ENCODE measurements at regions not wholly inside any gene's neighbourhood (a gene's known extent, or its start where the extent isn't known, plus 50 kb on each side); places are given as distances from the start of the nearest gene placed in this dataset.
"Not testable (repeated sequence)": the region's sequence is repeated elsewhere in the genome, so short reads cannot be mapped to it uniquely, and the experiment has no call there.

DNA sequence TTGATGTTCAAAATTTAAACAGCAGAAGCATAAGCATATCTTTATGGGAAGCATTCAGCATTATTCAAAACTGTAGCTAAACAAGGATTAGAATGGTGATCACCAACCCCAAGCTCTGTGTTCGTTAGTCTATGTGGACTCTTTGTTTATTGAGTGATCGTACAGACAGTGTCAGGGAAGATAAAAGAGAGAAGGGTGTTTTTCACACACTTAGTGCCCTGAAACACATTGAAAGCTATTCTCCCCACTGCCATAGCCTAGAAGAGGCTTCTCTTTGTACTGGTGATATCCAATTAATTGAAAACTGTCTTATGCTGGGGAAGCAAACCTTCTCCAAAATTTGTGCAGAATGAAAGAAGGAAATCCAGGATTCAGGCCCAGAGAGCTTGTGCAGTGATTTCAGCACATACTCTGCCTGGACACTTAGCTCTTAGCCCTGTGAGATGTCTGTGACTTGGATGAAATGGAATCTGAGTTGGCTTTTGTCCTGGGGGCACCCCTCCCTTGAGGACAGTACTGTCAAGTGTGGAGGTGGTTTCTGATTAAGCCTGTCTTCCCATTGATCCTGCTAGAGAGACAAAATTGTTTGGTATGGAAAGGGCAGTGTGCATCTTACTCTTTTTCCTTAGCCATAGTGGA, 125.7 kb upstream of the MTHFD1L start:
- DNase-seq (ENCODE audit: low read depth) = no peak

DNA sequence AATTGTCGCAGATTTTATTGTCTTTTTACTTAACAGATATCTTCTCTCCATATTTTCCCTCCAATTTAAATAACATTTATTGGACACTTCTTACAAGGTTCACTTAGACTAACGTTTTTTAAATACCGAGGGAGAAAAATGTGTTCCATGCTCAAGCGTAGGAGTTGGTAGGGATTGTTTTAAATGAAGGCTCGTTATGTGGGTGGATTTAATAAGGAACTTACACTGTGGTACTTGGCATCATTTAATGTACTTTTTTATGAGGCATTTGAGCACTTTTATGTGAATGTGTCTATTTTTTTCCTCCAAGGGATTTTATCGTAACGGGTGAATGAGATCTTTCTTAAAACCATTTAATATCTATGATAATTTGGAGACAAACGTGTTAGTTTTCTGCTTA, 125.0 kb upstream of the MTHFD1L start:
- DNase-seq (ENCODE audit: low read depth) = no peak

DNA sequence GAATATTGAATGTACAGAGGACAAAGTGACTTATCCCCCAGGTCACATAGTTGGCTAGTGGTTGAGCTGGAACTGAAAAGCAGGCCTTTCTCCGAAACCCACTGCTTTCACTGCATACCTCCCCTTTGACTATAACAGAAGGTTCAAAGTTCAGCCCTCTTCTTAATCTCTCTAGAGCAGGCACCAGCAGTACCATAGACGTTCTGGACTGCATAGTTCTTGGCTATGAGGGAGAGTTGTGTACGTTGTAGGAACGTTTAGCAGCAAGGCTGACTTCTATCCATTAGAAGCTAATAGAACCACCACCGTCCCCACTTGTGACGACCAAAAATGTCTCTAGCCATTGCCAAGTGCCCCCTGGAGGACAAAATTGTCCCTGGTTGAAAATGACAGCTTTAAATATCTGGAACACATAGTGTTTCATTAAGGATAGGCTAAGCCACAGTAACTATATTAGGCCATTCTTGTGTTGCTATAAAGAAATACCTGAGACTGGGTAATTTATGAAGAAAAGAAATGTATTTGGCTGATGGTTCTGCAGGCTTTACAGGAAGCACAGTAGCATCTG, 123.8 kb upstream of the MTHFD1L start:
- DNase-seq (ENCODE audit: low read depth) = no peak

DNA sequence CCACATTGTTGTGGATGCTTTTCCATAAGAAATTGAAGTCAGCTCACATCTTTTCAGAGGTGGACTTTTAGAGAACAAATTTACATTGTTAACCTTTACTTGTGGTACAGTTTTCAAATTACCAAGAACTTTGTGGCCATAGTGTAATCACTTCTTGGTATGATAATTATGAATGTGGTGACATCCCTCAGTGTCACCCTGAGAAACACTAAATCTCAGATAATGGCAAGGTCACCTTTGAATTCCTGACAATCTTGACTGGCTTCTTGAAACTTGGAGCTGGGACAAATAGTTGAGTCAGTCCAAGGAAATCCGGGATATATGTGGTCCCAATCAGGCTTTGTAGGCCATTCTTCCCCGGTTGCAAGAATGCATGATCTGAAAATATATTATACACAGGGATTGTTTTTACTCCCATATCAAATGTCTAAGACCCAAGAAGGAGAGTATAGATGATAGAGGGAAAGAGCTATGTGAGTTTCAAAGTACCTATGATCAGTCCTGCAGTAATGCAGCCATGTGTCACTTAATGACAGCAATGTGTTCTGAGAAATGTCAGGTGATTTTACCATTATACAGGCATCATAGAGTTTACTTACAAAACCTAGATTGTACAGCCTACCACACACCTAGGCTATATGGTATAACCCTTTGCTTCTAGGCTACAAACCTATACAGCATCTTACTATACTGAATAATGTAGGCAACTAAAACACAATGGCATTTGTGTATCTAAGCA, 120.8 kb upstream of the MTHFD1L start:
- DNase-seq (ENCODE audit: low read depth) = no peak

DNA sequence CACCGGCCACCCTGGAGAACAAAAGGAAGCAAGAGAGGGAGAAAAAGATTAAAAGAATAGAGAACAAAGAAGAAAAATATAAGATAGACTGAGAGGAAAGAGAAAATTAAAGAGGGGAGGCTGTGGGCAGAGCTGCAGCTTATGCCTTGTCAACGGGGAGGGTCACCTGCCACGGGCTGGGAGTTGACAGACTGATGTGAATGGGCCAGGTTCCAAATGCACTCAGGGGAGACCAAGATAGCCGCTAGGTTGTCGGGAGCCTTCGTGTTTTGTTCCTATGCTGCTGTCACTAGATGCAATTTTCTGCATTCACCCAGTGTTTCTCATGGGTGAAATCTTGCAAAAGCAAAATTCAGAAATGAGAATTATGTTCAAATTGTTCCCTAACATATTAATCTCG, 119.6 kb upstream of the MTHFD1L start:
- DNase-seq (ENCODE audit: low read depth) = no peak

GRCh38 chr6:150747155-150747554, 118.3 kb upstream of the MTHFD1L start:
- DNase-seq (ENCODE audit: low read depth) = no peak

GRCh38 chr6:150749091-150749670, 116.3 kb upstream of the MTHFD1L start:
- DNase-seq (ENCODE audit: low read depth) = no peak

DNA sequence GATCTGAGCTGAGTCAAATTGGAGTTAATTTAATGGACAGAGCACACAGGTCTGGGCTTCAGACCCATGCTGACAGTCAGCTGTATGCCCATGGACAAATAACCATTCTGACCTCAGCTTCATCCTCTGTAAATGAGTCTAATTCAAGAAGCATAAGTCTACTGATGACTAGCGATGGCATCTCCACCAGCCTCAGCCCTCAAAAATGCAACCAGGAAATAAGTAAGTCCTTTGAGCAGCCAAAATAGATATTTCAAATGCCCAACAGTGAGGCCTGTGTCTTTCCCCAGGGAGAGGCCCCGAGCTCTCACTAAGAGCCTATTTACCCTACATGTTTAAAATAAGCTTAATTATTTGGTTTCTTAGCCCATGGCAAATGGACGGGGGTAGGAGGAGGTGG, 114.2 kb upstream of the MTHFD1L start:
- DNase-seq (ENCODE audit: low read depth) = no peak

DNA sequence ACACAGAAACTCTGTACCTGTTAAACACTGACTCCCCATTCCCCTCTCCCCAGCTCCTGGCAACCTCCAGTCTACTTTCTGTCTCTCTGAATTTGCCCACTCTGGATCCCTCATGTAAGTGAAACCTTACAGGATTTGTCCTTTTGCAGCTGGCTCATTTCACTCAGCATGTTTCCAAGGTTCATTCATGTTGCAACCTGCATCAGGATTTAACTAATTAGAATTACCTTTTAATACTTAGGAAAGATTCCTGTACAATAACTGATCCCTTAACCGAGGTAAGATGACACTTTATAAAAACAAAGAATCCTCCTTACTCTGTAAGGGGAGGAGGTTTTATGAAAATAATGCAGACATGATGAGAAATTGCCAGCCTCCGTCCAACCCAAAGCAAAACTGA, 113.1 kb upstream of the MTHFD1L start:
- DNase-seq (ENCODE audit: low read depth) = no peak

GRCh38 chr6:150753371-150754064, 112.0 kb upstream of the MTHFD1L start:
- no peak for DNase-seq (ENCODE audit: low read depth)

DNA sequence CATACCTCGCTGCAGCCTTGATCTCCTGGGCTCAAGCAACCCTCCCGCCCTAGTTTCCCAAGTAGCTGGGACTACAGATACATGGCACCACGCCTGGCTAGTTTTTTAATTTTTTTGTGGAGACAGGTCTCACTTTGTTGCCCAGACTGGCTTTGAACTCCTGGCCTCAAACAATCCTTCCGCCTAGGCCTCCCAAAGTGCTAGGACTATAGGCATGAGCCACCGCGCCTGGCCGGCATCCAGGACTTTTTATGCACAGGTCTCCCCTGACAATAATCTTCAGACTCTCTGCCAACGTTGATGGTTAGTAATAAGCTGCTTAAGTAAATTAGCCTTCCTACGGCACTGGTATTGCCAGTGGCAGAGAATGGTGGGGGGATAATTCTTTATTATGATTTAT, 110.5 kb upstream of the MTHFD1L start:
- DNase-seq (ENCODE audit: low read depth) = no peak

DNA sequence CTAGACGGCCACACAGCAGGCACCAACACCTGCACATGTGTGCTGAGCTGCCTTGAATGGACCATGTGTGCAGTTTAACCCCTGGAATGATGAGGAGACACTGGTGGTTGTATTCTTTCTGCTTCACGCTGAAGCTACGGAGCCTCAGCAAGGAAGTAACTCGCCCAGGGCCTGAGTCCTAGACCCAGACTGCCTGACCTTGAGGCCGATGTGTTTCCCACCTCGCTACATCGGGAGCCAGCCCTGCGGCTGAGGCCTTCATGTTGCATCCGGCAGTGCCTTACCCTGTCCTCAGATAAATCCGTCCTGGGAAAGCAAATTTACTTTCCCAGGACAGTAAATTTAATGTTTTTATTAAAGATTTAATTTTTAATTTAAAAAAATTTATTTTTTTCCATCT, 110.0 kb upstream of the MTHFD1L start:
- no peak for DNase-seq (ENCODE audit: low read depth)

- DNase-seq (ENCODE audit: low read depth) = no peak
Observed at GRCh38 chr6:150756173-150756572, 109.3 kb upstream of the MTHFD1L start.

DNA sequence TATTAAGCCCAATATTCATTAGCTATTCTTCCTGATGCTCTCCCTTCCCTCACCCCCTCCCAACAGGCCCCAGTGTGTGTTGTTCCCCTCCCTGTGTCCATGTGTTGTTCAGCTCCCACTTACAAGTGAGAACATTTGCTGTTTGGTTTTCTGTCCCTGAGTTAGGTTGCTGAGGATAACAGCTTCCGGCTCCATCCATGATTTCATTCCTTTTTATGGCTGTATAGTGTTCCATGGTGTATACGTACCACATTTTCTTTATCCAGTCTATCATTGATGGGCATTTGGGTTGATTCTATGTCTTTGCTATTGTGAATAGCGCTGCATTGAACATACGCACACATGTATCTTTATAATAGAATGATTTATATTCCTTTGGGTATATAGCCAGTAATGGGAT, 107.7 kb upstream of the MTHFD1L start:
- DNase-seq (ENCODE audit: low read depth) = not testable (repeated sequence)

DNA sequence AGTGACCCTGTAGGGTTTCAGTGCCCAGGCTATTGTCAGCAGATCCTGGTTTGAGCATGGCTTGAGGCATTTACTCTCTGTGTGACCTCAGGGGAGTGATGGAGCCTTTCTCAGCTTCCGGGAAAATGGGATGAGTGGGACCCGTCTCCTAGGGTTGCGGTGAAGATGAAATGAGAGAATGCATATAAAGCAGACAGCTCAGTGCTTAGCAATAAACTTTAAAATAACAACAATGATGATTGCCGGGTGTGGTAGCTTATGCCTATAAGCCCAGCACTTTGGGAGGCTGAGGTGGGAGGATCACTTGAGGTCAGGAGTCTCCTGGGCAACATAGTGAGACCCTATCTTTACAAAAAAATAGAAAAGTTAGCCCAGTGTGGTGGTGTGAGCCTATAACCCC, 106.0 kb upstream of the MTHFD1L start:
- no peak for DNase-seq (ENCODE audit: low read depth)

DNA sequence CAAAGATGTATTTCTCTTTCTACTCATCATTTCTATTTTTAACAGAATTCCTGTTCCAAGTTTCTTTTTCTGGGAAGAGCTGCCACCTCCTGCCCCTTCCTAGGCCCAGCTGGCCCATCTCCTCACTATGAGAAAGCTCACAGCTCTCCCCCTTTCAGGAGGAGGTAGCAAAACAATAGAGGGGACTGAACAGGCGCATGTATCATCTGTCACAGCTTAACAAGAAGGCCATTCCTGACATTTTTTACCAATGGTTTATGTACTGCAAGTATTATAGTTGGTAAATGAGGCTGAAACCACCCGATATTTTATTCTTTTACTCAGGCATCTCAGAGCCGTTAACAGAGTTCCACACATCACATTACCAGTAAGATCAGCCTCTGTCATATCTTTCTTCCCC, 103.7 kb upstream of the MTHFD1L start:
- DNase-seq (ENCODE audit: low read depth) = no peak

DNA sequence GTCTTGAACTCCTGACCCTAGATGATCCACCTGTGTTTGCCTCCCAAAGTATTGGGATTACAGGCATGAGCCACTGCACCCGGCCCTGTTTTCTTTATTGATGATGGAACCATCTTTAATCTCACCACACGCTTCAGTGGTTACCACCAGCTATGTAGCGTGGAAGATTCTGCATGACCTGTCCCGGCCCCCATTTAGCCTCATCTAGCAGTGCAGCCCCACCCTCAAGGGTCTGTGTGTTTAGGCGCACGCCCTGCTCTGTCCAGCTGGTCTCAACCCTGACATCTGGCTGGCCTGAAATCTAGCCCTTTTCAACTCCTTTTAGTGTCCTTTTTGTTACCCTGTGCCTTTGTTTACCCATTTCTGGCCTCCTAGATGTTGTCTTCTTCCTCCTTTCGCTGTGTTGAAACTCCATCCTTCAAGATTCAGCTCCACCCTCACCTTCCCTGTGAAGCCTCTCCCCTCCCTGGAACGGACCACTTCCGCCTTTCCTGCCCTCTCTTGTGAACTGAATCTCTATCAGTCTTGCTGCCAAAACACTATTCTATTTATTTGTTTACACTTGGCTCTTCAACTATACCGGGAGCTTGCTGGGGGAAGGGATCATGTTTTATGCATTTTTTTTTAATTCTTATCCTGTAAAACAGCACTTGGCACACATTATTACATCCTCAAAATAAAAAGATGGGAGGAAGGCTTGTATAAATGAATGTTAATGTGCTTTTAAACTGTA, 101.0 kb upstream of the MTHFD1L start:
- DNase-seq (ENCODE audit: low read depth) = no peak

- DNase-seq (ENCODE audit: low read depth) = no peak
Observed at GRCh38 chr6:150765067-150765764, 100.3 kb upstream of the MTHFD1L start.

DNA sequence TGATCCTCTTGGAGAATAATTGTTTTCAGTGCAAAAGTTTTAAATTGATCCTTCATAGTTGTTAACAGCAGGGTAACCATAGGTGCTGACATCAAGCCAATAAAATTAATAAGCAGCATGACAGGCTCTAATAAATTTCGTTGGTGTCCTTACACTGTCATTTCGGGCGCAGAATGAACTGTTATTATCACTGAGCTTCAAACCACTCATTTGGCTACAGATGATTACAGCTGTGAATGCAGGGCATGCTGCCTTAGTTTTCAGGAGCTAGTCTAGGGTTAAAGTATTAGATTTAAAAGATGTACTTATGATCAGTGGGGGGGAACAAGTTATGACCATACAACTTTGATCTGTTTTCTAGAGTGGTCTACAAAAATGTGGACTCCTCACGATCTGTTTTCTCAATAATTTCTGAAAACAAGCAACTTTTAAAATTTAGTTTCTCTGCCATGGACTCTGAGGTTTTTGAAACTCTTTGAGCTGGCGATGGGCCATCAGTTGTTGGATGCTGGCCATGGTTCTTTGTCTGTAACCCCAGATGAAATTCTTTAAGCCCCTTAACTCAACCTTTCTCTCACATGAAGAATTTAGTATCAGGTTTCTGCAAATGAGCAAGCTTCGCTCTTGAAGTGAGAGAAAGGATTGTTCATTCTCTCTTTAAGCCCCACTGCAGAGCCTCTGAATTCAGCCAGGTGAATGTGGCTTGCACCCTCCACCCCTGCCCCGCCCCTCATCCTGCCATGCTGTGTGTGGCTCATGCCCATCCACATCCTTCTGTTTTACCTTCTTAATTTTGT, 99.1 kb upstream of the MTHFD1L start:
- DNase-seq (ENCODE audit: low read depth) = no peak

DNA sequence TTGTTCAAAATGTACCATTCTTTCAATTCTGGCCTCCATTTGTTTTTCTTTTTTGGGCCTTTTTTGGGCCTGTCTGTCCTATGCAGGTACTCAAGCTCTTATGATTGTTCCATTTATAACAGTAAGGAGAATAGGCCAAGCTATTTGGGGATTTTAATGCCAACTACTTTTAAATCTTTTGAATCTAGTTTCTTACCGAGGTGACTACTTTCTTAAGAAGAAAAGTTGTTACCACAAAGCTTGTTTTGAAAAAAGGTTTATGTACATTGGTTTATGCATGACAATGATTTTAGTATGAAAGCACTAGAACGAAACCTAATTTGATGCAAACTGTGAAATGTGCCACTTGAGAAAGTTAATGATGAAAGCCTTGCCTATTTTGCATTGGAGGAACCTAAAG, 98.3 kb upstream of the MTHFD1L start:
- DNase-seq (ENCODE audit: low read depth) = no peak
